ENCODE measurements at regions not wholly inside any gene's neighbourhood (a gene's known extent, or its start where the extent isn't known, plus 50 kb on each side); places are given as distances from the start of the nearest gene placed in this dataset.

DNA sequence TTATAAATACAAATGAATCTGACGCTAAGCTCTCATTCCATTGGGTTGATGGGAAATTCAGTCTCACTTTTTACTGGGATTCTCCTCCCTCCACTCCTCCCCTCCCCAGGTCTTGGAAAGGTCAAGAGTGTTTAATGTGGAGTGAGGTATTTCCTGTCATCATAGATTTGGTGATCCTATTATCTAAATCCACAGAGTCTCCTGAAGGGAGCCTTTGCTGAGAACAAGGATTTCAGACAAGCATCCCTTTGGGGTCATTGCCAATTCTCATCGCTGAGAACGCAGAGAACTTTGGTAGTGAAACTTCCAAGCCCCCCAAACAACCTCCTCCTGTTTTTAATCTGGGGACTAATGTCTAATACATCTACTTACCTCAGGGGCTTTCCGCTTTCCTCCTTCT, 297.9 kb downstream of the OTOL1 start:
- Histone ChIP-seq H3K27ac (ENCODE audit: low read depth in 2 of 2, low read length in 1 of 2) (no peak overlapping the region), H3K4me3 (ENCODE audit: low read depth in 2 of 2, low read length in 1 of 2) (no peak overlapping the region), H3K27me3 (ENCODE audit: insufficient read depth) (no peaks in the 10 kb centered on the region), H3K9me2 (no peaks in the 10 kb centered on the region), H3K4me1 (ENCODE audit: control insufficient read depth in 1 of 2, insufficient read depth in 2 of 2, low read depth in 1 of 2, low read length in 1 of 2) (no peaks in the 10 kb centered on the region; a peak in 1 of 4 replicates), H3K9ac (no peak overlapping the region), H3K9me3 (no peaks in the 10 kb centered on the region), H3K79me2 (ENCODE audit: insufficient read depth) (no peaks in the 10 kb centered on the region), H3F3A (replicated peaks; ENCODE audit: insufficient read depth) (no peaks in the 10 kb centered on the region), H3K4me2 (no peak overlapping the region), H3K36me3 (replicated peaks in 1 of 2; ENCODE audit: control insufficient read depth in 1 of 2, insufficient read depth in 2 of 2, low read length in 1 of 2) (no peaks in the 10 kb centered on the region), H2AFZ (ENCODE audit: low read depth) (no peak overlapping the region), H4K20me1 (ENCODE audit: insufficient read depth) (no peaks in the 10 kb centered on the region)
- TF ChIP-seq MXI1 (IDR thresholded peaks at IDR 0.05; ENCODE audit: low read depth, low read length) (no peak), SIN3A (IDR thresholded peaks at IDR 0.05; ENCODE audit: borderline replicate concordance, low read depth, low read length) (no peak), FOXJ3 (CRISPR knock-in tag; IDR thresholded peaks at IDR 0.05) (no peak), JUND (IDR thresholded peaks at IDR 0.05) (no peak), FOXM1 (IDR thresholded peaks at IDR 0.05; ENCODE audit: low read depth) (no peak), RXRA (IDR thresholded peaks at IDR 0.05; ENCODE audit: borderline replicate concordance, low read depth) (no peak), TCF12 (IDR thresholded peaks at IDR 0.05) (no peak), MEF2A (IDR thresholded peaks at IDR 0.05; ENCODE audit: borderline replicate concordance, low read depth) (no peak)
- TF ChIP-seq, protein P1, sequence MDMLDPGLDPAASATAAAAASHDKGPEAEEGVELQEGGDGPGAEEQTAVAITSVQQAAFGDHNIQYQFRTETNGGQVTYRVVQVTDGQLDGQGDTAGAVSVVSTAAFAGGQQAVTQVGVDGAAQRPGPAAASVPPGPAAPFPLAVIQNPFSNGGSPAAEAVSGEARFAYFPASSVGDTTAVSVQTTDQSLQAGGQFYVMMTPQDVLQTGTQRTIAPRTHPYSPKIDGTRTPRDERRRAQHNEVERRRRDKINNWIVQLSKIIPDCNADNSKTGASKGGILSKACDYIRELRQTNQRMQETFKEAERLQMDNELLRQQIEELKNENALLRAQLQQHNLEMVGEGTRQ (IDR thresholded peaks at IDR 0.05; ENCODE audit: borderline replicate concordance, low read depth, low read length), result no peak
- TF ChIP-seq, protein P2, sequence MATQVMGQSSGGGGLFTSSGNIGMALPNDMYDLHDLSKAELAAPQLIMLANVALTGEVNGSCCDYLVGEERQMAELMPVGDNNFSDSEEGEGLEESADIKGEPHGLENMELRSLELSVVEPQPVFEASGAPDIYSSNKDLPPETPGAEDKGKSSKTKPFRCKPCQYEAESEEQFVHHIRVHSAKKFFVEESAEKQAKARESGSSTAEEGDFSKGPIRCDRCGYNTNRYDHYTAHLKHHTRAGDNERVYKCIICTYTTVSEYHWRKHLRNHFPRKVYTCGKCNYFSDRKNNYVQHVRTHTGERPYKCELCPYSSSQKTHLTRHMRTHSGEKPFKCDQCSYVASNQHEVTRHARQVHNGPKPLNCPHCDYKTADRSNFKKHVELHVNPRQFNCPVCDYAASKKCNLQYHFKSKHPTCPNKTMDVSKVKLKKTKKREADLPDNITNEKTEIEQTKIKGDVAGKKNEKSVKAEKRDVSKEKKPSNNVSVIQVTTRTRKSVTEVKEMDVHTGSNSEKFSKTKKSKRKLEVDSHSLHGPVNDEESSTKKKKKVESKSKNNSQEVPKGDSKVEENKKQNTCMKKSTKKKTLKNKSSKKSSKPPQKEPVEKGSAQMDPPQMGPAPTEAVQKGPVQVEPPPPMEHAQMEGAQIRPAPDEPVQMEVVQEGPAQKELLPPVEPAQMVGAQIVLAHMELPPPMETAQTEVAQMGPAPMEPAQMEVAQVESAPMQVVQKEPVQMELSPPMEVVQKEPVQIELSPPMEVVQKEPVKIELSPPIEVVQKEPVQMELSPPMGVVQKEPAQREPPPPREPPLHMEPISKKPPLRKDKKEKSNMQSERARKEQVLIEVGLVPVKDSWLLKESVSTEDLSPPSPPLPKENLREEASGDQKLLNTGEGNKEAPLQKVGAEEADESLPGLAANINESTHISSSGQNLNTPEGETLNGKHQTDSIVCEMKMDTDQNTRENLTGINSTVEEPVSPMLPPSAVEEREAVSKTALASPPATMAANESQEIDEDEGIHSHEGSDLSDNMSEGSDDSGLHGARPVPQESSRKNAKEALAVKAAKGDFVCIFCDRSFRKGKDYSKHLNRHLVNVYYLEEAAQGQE (IDR thresholded peaks at IDR 0.05; ENCODE audit: low read depth, low read length), result no peak
- ChIA-PET CTCF (no interaction called here), POLR2A (no interaction called here)
- no peak for DNase-seq
- 80% methylated on average over 4 of the region's 4 CpGs for WGBS (ENCODE audit: low lambda C conversion rate)

DNA sequence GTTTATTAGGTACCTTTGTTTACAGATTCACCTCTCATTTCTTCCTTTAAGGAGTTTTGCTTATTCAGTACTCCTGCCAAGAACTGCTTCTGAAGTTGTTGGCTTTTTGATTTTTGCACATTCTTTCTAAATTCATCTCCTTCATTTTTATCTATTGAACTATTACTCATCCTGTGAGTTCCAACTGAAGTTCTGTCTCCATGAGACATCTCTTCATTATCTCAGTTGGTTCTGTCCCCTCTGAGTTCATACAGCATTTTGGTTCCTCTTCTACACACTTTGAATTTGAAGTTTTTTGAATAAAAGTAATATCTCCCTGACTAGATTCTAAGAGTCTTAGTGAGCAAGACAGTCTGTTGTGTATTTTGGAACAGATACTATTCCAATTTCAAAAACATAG, 299.7 kb downstream of the OTOL1 start:
- Histone ChIP-seq H3K4me2 (no peak overlapping the region), H2AFZ (ENCODE audit: low read depth) (no peak overlapping the region), H3K9me2 (no peaks in the 10 kb centered on the region), H3K9ac (no peak overlapping the region), H3K4me1 (ENCODE audit: control insufficient read depth in 1 of 2, insufficient read depth in 2 of 2, low read depth in 1 of 2, low read length in 1 of 2) (no peaks in the 10 kb centered on the region; a peak in 1 of 4 replicates), H3K4me3 (ENCODE audit: low read depth in 2 of 2, low read length in 1 of 2) (no peak overlapping the region), H4K20me1 (ENCODE audit: insufficient read depth) (no peaks in the 10 kb centered on the region), H3F3A (replicated peaks; ENCODE audit: insufficient read depth) (no peaks in the 10 kb centered on the region), H3K27me3 (ENCODE audit: insufficient read depth) (no peaks in the 10 kb centered on the region), H3K9me3 (no peaks in the 10 kb centered on the region), H3K79me2 (ENCODE audit: insufficient read depth) (no peaks in the 10 kb centered on the region), H3K27ac (ENCODE audit: low read depth in 2 of 2, low read length in 1 of 2) (no peak overlapping the region), H3K36me3 (replicated peaks in 1 of 2; ENCODE audit: control insufficient read depth in 1 of 2, insufficient read depth in 2 of 2, low read length in 1 of 2) (no peaks in the 10 kb centered on the region)
- ChIA-PET CTCF (no interaction called here), POLR2A (no interaction called here)
- TF ChIP-seq CHD2 (IDR thresholded peaks at IDR 0.05; ENCODE audit: low read length, partially characterized antibody), result no peak
- no peak for TF ChIP-seq EP300 (IDR thresholded peaks at IDR 0.05; ENCODE audit: borderline replicate concordance in 1 of 2, low read depth in 1 of 2, low read length in 1 of 2)
- no peak for TF ChIP-seq FOXM1 (IDR thresholded peaks at IDR 0.05; ENCODE audit: low read depth)
- no peak for TF ChIP-seq PBX3 (IDR thresholded peaks at IDR 0.05)
- no peak for TF ChIP-seq RFX5 (IDR thresholded peaks at IDR 0.05; ENCODE audit: low read length)
- TF ChIP-seq NRF1 (IDR thresholded peaks at IDR 0.05; ENCODE audit: low read depth, low read length), result no peak
- TF ChIP-seq IRF3 (IDR thresholded peaks at IDR 0.05; ENCODE audit: low read depth, low read length), result no peak
- TF ChIP-seq GABPA (IDR thresholded peaks at IDR 0.05; ENCODE audit: low read depth), result no peak
- TF ChIP-seq, protein P1 (IDR thresholded peaks at IDR 0.05; ENCODE audit: borderline replicate concordance, low read depth, low read length), result no peak
- TF ChIP-seq FOSL2 (IDR thresholded peaks at IDR 0.05; ENCODE audit: borderline replicate concordance, low read depth), result no peak
- TF ChIP-seq FOXJ3 (CRISPR knock-in tag; IDR thresholded peaks at IDR 0.05), result no peak
- no peak for DNase-seq
